B cell (primary cell): ENCODE measurements at regions not wholly inside any gene's neighbourhood (a gene's known extent, or its start where the extent isn't known, plus 50 kb on each side); places are given as distances from the start of the nearest gene placed in this dataset.

Experiments
- ATAC-seq: fragments of 200-7000 bp; cut with Tn5 transposase; one replicate; pipeline ENCODE4 v1.10.0; 2021; ENCODE audit warnings: low read depth, mild to moderate bottlenecking, moderate number of reproducible peaks, moderate library complexity
- CTCF ChIA-PET: fragments of 350-600 bp; sonication (Branson Sonifier 250); formaldehyde crosslinking; loops from one replicate; lab custom pipeline; 2021; ENCODE audit warnings: antibody characterized with exemption, inconsistent platforms; lab: Charles Lee
- POLR2A ChIA-PET: fragments of 350-600 bp; sonication (Branson Sonifier 250); formaldehyde crosslinking; loops from one replicate; lab custom pipeline; 2021; ENCODE audit warnings: antibody characterized with exemption; lab: Charles Lee
- DNase-seq: peaks from one replicate; pipeline ENCODE4 v3.0.0; 2013
- H2AFZ ChIP-seq: 2 replicates; pipeline ENCODE4 v1.6.1; 2012; ENCODE audit warnings: mild to moderate bottlenecking, low read depth, low read length; ENCODE audit not compliant: insufficient read depth, poor library complexity, severe bottlenecking
- H3K27ac ChIP-seq, 2 donors: 1 replicate in 1 of 2; 2 replicates in 1 of 2; pipeline ENCODE4 v1.5.1; 2012 to 2013; ENCODE audit warnings: low read length in 2 of 2, mild to moderate bottlenecking in 2 of 2, moderate library complexity in 1 of 2
- H3K27me3 ChIP-seq, 4 experiments: fragments of 200-600 bp in 1 of 4; sonication (generic) in 1 of 4; replicated peaks in 1 of 4; 1 replicate in 2 of 4; 2 replicates in 2 of 4; pipeline versions ENCODE4 v1.6.1 to v1.7.0; 2013 to 2016; ENCODE audit warnings: low read length in 3 of 4, mild to moderate bottlenecking in 2 of 4, mixed read lengths in 1 of 4, moderate library complexity in 1 of 4; ENCODE audit not compliant: insufficient read depth in 4 of 4, control insufficient read depth in 3 of 4; ENCODE audit errors: control extremely low read depth in 1 of 4
- H3K36me3 ChIP-seq, 2 experiments: replicated peaks in 1 of 2; 1 replicate in 1 of 2; 2 replicates in 1 of 2; pipeline versions ENCODE4 v1.6.1 to v1.7.1; 2013; ENCODE audit warnings: low read length in 1 of 2; ENCODE audit not compliant: insufficient read depth in 2 of 2, control insufficient read depth in 1 of 2; ENCODE audit errors: control extremely low read depth in 1 of 2, extremely low read depth in 1 of 2
- H3K4me1 ChIP-seq, 2 donors: fragments of 200-600 bp in 1 of 2; sonication (generic) in 1 of 2; 1 replicate in 1 of 2; 2 replicates in 1 of 2; pipeline versions ENCODE4 v1.5.1 to v1.6.1; 2013 to 2017; ENCODE audit warnings: low read length in 2 of 2; ENCODE audit not compliant: control insufficient read depth in 2 of 2, insufficient read depth in 2 of 2
- H3K4me2 ChIP-seq: replicated peaks from 2 replicates; pipeline ENCODE3; 2012; ENCODE audit warnings: mild to moderate bottlenecking, low read depth, low read length; ENCODE audit not compliant: poor library complexity, severe bottlenecking
- H3K4me3 ChIP-seq, 5 experiments: fragments of 200-600 bp in 1 of 5; sonication (generic) in 1 of 5; 1 replicate in 3 of 5; 2 replicates in 2 of 5; pipeline versions ENCODE4 v1.5.1 to v1.7.0; 2011 to 2016; ENCODE audit warnings: low read length in 4 of 5, mild to moderate bottlenecking in 4 of 5, low read depth in 2 of 5, control low read depth in 1 of 5, moderate library complexity in 1 of 5; ENCODE audit not compliant: insufficient read depth in 1 of 5; ENCODE audit errors: control extremely low read depth in 1 of 5, extremely low read depth in 1 of 5
- H3K79me2 ChIP-seq: fragments of 200-600 bp; sonication (generic); one replicate; pipeline ENCODE4 v1.6.0; 2016; ENCODE audit warnings: low read length; ENCODE audit not compliant: control insufficient read depth, insufficient read depth
- H3K9ac ChIP-seq: fragments of 200-600 bp; sonication (generic); 2 replicates; pipeline ENCODE4 v1.6.1; 2017; ENCODE audit warnings: mild to moderate bottlenecking, low read length, moderate library complexity
- H3K9me3 ChIP-seq, 3 donors: one replicate each; pipeline versions ENCODE4 v1.6.1 to v1.7.1; 2013; ENCODE audit warnings: low read length in 2 of 3; ENCODE audit not compliant: control insufficient read depth in 2 of 3, insufficient read depth in 1 of 3; ENCODE audit errors: control extremely low read depth in 1 of 3
- H4K20me1 ChIP-seq: 2 replicates; pipeline ENCODE4 v1.6.0; 2012; ENCODE audit warnings: mild to moderate bottlenecking, low read length; ENCODE audit not compliant: insufficient read depth, control insufficient read depth, poor library complexity, severe bottlenecking
- H3K27ac Mint-ChIP-seq: one replicate; pipeline ENCODE4 v1.8.0; 2021; ENCODE audit warnings: mixed read lengths
- H3K27me3 Mint-ChIP-seq: one replicate; pipeline ENCODE4 v1.8.0; 2021; ENCODE audit warnings: mixed read lengths
- H3K4me1 Mint-ChIP-seq: one replicate; pipeline ENCODE4 v1.8.0; 2021; ENCODE audit warnings: mixed read lengths
- H3K4me3 Mint-ChIP-seq: one replicate; pipeline ENCODE4 v1.8.0; 2021; ENCODE audit warnings: mixed read lengths
- H3K9me3 Mint-ChIP-seq: one replicate; pipeline ENCODE4 v1.8.0; 2022; ENCODE audit warnings: mixed read lengths; ENCODE audit not compliant: insufficient read depth
- CTCF ChIP-seq: fragments of 200-600 bp; IDR thresholded peaks from one replicate; pipeline ENCODE4 v1.8.0; 2022; ENCODE audit warnings: antibody characterized with exemption, mild to moderate bottlenecking
- EZH2 ChIP-seq: IDR thresholded peaks from 2 replicates; pipeline ENCODE4 v1.6.1; 2012; ENCODE audit warnings: borderline replicate concordance, low read depth, mild to moderate bottlenecking, moderate library complexity, low read length; ENCODE audit not compliant: insufficient read depth, poor library complexity, severe bottlenecking
- WGBS: methylation state at CpG from one replicate; pipeline ENCODE4 v1.1.5; 2013; ENCODE audit warnings: missing lambda C conversion rate; ENCODE audit not compliant: insufficient coverage; 5-methylcytosine and 5-hydroxymethylcytosine counted together
- intact Hi-C: fragments of 100-400 bp; cut with micrococcal nuclease; formaldehyde crosslinking; loops from one replicate; pipeline ENCODE4 v1.10.0; 2022

GRCh38 chr16:63365649-63366304, 1329.5 kb upstream of the CDH8 start:
- intact Hi-C loops, result no loop called here
- H3K9me3 Mint-ChIP-seq, result no peaks in the 10 kb centered on the region
- Histone ChIP-seq H3K9ac (no peak overlapping the region), H3K36me3 (no peaks in the 10 kb centered on the region), H2AFZ (no peak overlapping the region), H4K20me1 (no peaks in the 10 kb centered on the region), H3K9me3 (no peaks in the 10 kb centered on the region), H3K27me3 (no peaks in the 10 kb centered on the region), H3K4me3 (no peak overlapping the region), H3K4me2 (no peak overlapping the region), H3K4me1 (no peaks in the 10 kb centered on the region), H3K27ac (no peak overlapping the region), H3K79me2 (no peaks in the 10 kb centered on the region)
- H3K27me3 Mint-ChIP-seq, result no peaks in the 10 kb centered on the region
- POLR2A ChIA-PET, result interaction anchor here (0.7 kb wide), 1 partner anchor 427 kb away, joined by 3 read pairs; no protein-coding TSS in a partner anchor
- ATAC-seq, result no peak
- no peak for DNase-seq
- no peak overlapping the region for H3K4me3 Mint-ChIP-seq
- TF ChIP-seq EZH2, result no peak
- TF ChIP-seq CTCF, result no peak
- no peak overlapping the region for H3K27ac Mint-ChIP-seq
- CTCF ChIA-PET, result no interaction called here
- WGBS, result 71% methylated on average over 1 of the region's 4 CpGs
- no peaks in the 10 kb centered on the region for H3K4me1 Mint-ChIP-seq

GRCh38 chr16:63363738-63364137, 1327.5 kb upstream of the CDH8 start:
- Histone ChIP-seq H3K27ac (no peak overlapping the region), H3K36me3 (no peaks in the 10 kb centered on the region), H4K20me1 (no peaks in the 10 kb centered on the region), H3K27me3 (no peaks in the 10 kb centered on the region), H2AFZ (no peak overlapping the region), H3K4me1 (no peaks in the 10 kb centered on the region), H3K4me2 (no peak overlapping the region), H3K4me3 (no peak overlapping the region), H3K79me2 (no peaks in the 10 kb centered on the region), H3K9me3 (no peaks in the 10 kb centered on the region), H3K9ac (no peak overlapping the region)
- Mint-ChIP-seq H3K27me3 (no peaks in the 10 kb centered on the region), H3K4me1 (no peaks in the 10 kb centered on the region), H3K4me3 (no peak overlapping the region), H3K9me3 (no peaks in the 10 kb centered on the region), H3K27ac (no peak overlapping the region)
- intact Hi-C loops, result no loop called here
- no peak for TF ChIP-seq EZH2
- TF ChIP-seq CTCF, result no peak
- ATAC-seq, result no peak
- WGBS, result no CpG with 5 or more reads among the region's 4 CpGs
- ChIA-PET CTCF (no interaction called here), POLR2A (no interaction called here)
- DNase-seq, result no peak
